ENCODE measurements at regions not wholly inside any gene's neighbourhood (a gene's known extent, or its start where the extent isn't known, plus 50 kb on each side); places are given as distances from the start of the nearest gene placed in this dataset.

DNA sequence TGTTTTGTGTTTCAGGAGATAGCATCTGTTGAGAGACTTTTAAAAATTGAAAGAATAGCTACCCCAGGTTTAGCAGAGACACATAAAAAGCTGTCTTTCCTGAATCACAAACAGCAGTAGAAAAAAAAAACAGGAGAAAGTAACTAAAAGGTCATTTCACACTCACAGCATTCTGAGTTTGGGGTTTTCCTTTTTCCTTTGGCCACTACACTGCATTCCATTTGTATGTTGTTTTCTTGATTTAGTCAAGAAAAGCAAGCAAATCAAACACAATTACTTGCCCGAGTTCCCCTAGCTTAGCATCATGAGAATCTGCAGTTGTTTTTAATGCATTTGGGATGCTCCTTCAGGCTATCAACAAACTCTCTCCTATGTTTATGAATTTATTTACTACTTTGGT, 161.0 kb downstream of the KCTD12 start:
- DNase-seq (ENCODE audit: extremely low read depth, insufficient read length), result no peak
- TF ChIP-seq, protein P1, sequence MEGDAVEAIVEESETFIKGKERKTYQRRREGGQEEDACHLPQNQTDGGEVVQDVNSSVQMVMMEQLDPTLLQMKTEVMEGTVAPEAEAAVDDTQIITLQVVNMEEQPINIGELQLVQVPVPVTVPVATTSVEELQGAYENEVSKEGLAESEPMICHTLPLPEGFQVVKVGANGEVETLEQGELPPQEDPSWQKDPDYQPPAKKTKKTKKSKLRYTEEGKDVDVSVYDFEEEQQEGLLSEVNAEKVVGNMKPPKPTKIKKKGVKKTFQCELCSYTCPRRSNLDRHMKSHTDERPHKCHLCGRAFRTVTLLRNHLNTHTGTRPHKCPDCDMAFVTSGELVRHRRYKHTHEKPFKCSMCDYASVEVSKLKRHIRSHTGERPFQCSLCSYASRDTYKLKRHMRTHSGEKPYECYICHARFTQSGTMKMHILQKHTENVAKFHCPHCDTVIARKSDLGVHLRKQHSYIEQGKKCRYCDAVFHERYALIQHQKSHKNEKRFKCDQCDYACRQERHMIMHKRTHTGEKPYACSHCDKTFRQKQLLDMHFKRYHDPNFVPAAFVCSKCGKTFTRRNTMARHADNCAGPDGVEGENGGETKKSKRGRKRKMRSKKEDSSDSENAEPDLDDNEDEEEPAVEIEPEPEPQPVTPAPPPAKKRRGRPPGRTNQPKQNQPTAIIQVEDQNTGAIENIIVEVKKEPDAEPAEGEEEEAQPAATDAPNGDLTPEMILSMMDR (IDR thresholded peaks at IDR 0.05; ENCODE audit: insufficient read depth, low read length, poor library complexity, severe bottlenecking), result no peak
- H3K4me3 ChIP-seq (replicated peaks; ENCODE audit: low read depth, low read length), result no peak overlapping the region
- no peaks in the 10 kb centered on the region for H3K27me3 ChIP-seq (replicated peaks; ENCODE audit: control insufficient read depth, insufficient read depth, low read length)
- no peaks in the 10 kb centered on the region for H3K36me3 ChIP-seq (ENCODE audit: control insufficient read depth, insufficient read depth, low read length)

DNA sequence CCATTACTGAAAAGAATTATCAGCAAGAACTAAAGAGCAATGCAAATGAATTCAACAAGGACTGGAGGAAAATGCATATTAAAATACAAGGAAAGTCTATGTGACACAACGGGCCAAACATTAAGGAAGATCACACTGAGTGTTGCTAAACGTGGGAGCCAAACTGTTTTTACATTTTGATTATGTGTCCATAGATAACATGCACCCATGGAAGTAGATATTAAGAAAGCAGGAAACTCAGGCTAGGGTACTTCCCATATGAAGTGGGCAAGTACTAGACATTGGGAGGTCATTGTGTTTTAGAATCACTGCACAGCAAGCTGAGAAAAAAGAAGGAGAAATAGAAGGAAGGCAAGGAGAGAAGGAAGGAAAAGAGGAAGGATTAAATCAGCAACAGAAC, 161.8 kb downstream of the KCTD12 start:
- no peaks in the 10 kb centered on the region for H3K36me3 ChIP-seq (ENCODE audit: control insufficient read depth, insufficient read depth, low read length)
- DNase-seq (ENCODE audit: extremely low read depth, insufficient read length), result no peak
- H3K27me3 ChIP-seq (replicated peaks; ENCODE audit: control insufficient read depth, insufficient read depth, low read length), result no peaks in the 10 kb centered on the region
- no peak overlapping the region for H3K4me3 ChIP-seq (replicated peaks; ENCODE audit: low read depth, low read length)
- TF ChIP-seq, protein P1 (IDR thresholded peaks at IDR 0.05; ENCODE audit: insufficient read depth, low read length, poor library complexity, severe bottlenecking), result no peak

DNA sequence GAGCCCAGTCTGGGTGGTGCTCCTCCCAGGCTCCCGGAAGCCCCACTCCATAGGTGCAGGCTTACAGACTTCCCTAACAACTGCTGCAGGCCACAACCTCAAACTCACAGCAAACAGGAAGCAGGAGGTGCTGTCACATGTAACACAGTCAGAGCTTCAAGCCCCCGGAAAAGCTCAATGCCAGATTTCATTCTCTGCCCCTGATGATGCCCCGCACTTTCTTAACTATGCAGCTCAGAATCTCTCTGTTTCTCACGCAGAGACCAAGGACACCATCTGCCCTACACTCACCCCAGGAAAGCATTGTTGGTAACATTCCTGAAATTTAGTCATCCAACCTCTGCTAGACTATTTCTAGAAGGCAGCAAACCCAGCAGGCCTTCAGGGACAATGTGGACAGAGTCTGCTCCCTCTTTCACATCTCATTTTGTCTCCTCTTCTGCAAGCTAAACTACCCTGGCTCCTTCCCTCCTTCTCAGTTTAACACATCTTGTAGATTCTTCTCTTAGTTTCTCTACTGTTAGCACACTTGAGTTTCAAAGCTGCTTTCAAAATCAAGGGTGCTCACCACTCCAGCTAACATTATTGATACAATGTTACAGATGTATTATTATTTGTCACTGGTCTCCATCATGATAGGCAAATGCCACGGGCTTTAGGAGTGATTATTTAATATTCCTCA, 162.5 kb downstream of the KCTD12 start:
- TF ChIP-seq, protein P1 (IDR thresholded peaks at IDR 0.05; ENCODE audit: insufficient read depth, low read length, poor library complexity, severe bottlenecking), result no peak
- Histone ChIP-seq H3K27me3 (replicated peaks; ENCODE audit: control insufficient read depth, insufficient read depth, low read length) (no peaks in the 10 kb centered on the region), H3K4me3 (replicated peaks; ENCODE audit: low read depth, low read length) (no peak overlapping the region), H3K36me3 (ENCODE audit: control insufficient read depth, insufficient read depth, low read length) (no peaks in the 10 kb centered on the region)
- DNase-seq (ENCODE audit: extremely low read depth, insufficient read length), result no peak

DNA sequence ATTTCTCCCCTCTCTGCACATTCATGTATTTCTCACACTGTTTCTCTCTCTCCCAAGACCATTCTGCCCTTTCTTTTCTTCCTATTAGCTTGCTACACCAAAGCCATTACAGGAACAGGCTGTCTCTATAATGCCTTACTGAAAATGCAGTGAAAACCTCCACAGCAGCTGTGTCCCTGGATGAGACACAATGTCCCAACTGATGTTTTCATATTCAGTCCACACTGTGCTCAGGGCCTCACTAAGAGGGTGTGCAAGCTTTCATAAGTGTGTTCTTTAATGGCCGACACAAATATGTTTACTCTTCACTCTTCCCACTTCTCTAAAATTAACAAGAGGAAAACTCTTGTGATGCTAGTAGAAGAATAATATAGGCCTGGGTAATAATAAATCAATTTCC, 163.4 kb downstream of the KCTD12 start:
- no peak for DNase-seq (ENCODE audit: extremely low read depth, insufficient read length)
- no peaks in the 10 kb centered on the region for H3K27me3 ChIP-seq (replicated peaks; ENCODE audit: control insufficient read depth, insufficient read depth, low read length)
- TF ChIP-seq, protein P1 (IDR thresholded peaks at IDR 0.05; ENCODE audit: insufficient read depth, low read length, poor library complexity, severe bottlenecking), result no peak
- no peaks in the 10 kb centered on the region for H3K36me3 ChIP-seq (ENCODE audit: control insufficient read depth, insufficient read depth, low read length)
- no peak overlapping the region for H3K4me3 ChIP-seq (replicated peaks; ENCODE audit: low read depth, low read length)

DNA sequence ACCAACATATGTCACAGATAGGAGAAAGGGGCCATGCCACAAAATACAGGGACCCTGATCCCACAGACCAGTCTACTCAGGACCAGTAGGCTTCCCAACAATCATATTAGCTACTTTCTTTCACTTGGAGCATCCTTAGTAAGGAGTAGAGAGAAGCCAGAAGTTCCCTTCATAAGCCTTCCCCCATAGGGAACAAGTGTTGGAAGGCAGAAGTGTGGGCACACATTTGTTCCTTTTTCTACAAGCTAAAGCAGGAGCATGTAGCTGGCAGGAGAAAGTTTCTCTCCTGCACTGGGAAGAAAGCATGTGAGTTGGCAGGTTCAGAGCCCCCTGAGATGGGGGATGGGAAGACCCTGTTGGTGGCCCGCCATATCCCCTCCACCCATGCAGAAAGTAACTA, 165.4 kb downstream of the KCTD12 start:
- DNase-seq (ENCODE audit: extremely low read depth, insufficient read length), result no peak
- no peaks in the 10 kb centered on the region for H3K27me3 ChIP-seq (replicated peaks; ENCODE audit: control insufficient read depth, insufficient read depth, low read length)
- TF ChIP-seq, protein P1 (IDR thresholded peaks at IDR 0.05; ENCODE audit: insufficient read depth, low read length, poor library complexity, severe bottlenecking), result no peak
- H3K36me3 ChIP-seq (ENCODE audit: control insufficient read depth, insufficient read depth, low read length), result no peaks in the 10 kb centered on the region
- H3K4me3 ChIP-seq (replicated peaks; ENCODE audit: low read depth, low read length), result no peak overlapping the region

DNA sequence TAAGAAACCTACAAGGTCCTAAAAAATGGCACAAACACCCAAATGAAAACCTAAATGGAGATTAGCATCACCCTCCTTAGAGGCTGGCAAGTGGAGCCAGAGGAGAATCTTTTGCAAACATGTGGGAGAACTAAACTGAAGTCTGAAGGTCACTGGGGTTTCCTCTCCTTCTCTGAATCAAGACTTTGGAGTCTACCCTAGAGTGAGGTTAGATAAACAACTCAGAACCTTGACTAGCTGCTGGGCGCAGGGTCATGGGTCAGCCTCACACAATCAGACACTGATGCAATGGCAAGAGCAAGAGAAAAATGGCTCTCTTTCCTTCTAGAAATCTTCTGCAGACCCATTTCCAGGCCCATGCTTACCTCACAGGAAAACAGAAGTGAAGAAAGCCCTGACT, 165.8 kb downstream of the KCTD12 start:
- no peak overlapping the region for H3K4me3 ChIP-seq (replicated peaks; ENCODE audit: low read depth, low read length)
- no peak for DNase-seq (ENCODE audit: extremely low read depth, insufficient read length)
- no peaks in the 10 kb centered on the region for H3K27me3 ChIP-seq (replicated peaks; ENCODE audit: control insufficient read depth, insufficient read depth, low read length)
- H3K36me3 ChIP-seq (ENCODE audit: control insufficient read depth, insufficient read depth, low read length), result no peaks in the 10 kb centered on the region
- TF ChIP-seq, protein P1 (IDR thresholded peaks at IDR 0.05; ENCODE audit: insufficient read depth, low read length, poor library complexity, severe bottlenecking), result no peak

All from GM06990 (cell line).